Loucy (cell line): ENCODE measurements at regions not wholly inside any gene's neighbourhood (a gene's known extent, or its start where the extent isn't known, plus 50 kb on each side); places are given as distances from the start of the nearest gene placed in this dataset.

Source experiments
- EZH2phosphoT487 ChIP-seq: fragments of 200-600 bp; IDR thresholded peaks from 2 replicates; pipeline ENCODE4 v1.6.1; 2018; ENCODE audit warnings: antibody characterized with exemption, mild to moderate bottlenecking, moderate library complexity, borderline replicate concordance
- TF ChIP-seq, protein P1 (sequence below): fragments of 200-600 bp; sonication (generic); conservative IDR thresholded peaks from 2 replicates; pipeline ENCODE4 v1.5.1; 2014; ENCODE audit warnings: mild to moderate bottlenecking, antibody characterized with exemption, low read length

DNA sequence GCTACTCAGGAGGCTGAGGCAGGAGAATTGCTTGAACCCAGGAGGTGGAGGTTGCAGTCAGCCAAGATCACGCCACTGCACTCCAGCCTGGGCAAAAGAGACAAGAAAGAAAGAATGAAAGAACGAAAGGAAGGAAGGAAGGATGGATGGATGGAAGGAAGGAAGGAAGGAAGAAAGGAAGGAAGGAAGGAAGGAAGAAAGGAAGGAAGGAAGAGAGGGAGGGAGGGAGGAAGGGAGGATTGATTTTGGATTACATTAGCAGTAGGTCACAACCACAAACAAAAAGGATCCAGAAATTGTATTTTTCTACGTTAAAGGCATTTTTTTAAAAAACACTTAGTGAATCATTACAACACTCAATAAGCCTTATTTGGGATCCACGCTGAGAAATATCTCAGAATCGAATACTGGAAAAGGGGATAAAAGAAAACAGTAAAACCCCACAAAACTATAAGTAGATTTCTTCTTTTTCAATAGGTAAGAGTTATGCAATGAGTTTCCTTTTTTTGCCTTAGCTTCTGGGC is 136.9 kb upstream of the FREM1 start:
- TF ChIP-seq, protein P1, sequence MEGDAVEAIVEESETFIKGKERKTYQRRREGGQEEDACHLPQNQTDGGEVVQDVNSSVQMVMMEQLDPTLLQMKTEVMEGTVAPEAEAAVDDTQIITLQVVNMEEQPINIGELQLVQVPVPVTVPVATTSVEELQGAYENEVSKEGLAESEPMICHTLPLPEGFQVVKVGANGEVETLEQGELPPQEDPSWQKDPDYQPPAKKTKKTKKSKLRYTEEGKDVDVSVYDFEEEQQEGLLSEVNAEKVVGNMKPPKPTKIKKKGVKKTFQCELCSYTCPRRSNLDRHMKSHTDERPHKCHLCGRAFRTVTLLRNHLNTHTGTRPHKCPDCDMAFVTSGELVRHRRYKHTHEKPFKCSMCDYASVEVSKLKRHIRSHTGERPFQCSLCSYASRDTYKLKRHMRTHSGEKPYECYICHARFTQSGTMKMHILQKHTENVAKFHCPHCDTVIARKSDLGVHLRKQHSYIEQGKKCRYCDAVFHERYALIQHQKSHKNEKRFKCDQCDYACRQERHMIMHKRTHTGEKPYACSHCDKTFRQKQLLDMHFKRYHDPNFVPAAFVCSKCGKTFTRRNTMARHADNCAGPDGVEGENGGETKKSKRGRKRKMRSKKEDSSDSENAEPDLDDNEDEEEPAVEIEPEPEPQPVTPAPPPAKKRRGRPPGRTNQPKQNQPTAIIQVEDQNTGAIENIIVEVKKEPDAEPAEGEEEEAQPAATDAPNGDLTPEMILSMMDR, result no peak
- TF ChIP-seq EZH2phosphoT487, result no peak
